Ramos (cell line): ENCODE measurements at regions not wholly inside any gene's neighbourhood (a gene's known extent, or its start where the extent isn't known, plus 50 kb on each side); places are given as distances from the start of the nearest gene placed in this dataset.

Experiments
- in situ Hi-C: fragments of 300-500 bp; cut with MboI; formaldehyde crosslinking; loops from one replicate; pipeline ENCODE4 v1.14.3; 2022; ENCODE audit warnings: low sequenced_read_pairs; ENCODE audit not compliant: unreplicated experiment

GRCh38 chr2:120910956-120911951 is 175.6 kb downstream of the GLI2 start:
- in situ Hi-C loops: no loop called here

GRCh38 chr2:120912101-120912985 is 176.7 kb downstream of the GLI2 start:
- in situ Hi-C loops: no loop called here

GRCh38 chr2:120913972-120914838 is 178.5 kb downstream of the GLI2 start:
- in situ Hi-C loops: no loop called here

DNA sequence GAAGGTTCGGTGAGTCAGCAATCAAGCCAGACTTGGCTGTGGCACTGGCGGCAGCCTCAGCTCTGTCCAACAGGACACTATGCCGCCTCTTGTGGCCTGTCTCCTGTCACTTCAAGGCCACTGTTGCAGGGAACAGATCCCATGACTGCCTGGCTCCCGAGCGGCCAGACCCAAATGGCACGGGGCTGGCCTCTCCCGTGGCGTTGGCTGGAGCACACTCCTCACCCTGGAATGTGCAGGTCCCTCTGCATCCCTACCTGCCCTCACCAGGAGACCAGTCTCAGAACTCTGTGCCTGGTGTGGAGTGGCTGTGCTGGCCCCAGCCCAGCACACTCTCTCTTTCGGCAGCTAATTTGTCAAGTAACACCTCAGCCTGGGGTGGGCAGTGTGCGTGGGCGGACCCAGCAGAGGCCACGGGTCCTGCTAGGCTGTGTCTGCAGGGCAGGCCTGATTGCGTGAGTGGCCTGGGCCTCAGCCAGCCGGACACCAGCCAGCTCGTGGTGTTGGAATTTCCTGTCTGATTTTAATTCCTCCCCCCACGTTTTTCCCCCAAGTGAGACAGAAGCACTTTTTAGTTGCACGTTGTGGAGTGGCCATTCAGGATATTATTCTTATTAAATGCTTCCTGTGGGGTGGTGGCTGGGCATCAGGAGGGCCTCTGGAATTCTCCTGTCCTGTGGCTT is 179.3 kb downstream of the GLI2 start:
- in situ Hi-C loops: no loop called here

- in situ Hi-C loops: no loop called here
Measured at GRCh38 chr2:120915670-120916069, 180.0 kb downstream of the GLI2 start.

DNA sequence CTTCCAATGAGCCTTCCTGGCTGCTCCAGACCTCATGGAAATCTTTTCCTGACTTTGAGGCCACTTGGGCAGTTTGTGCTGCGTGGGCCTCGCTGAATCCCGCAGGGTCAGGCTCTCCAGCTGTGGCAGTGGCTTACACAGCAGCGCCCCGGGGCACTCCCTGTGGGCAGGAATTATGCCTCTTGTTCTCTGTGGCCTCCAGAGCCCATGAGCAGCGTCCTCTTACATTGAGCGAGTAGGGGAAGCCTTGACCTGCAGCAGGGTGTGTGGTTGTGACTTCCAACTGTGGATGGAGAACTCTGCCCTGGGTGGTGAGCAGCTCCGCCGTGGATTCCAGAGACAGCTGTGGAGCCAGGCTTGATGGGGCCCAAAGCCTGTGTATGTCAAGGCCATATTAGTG is 180.8 kb downstream of the GLI2 start:
- in situ Hi-C loops: no loop called here

DNA sequence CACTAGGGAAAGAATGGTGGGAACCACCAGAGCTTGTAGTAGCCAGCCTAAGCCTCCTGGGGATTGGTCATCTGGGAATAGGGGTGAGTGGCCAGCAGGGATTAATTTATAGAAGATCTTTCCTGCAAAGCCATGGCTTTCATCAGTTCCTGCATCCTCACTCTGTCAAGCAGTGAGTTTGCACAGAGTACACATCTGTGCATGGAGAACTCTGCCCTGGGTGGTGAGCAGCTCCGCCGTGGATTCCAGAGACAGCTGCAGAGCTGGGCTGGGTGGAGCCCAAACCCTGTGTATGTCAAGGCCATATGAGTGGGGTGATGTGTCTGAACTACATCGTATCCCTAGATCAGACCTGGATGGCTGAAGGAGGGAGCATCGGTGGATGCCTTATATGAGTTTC is 182.2 kb downstream of the GLI2 start:
- in situ Hi-C loops: no loop called here

GRCh38 chr2:120919216-120919615 is 183.5 kb downstream of the GLI2 start:
- in situ Hi-C loops: no loop called here

- in situ Hi-C loops: no loop called here
Measured at GRCh38 chr2:120919771-120920453, 184.2 kb downstream of the GLI2 start.

DNA sequence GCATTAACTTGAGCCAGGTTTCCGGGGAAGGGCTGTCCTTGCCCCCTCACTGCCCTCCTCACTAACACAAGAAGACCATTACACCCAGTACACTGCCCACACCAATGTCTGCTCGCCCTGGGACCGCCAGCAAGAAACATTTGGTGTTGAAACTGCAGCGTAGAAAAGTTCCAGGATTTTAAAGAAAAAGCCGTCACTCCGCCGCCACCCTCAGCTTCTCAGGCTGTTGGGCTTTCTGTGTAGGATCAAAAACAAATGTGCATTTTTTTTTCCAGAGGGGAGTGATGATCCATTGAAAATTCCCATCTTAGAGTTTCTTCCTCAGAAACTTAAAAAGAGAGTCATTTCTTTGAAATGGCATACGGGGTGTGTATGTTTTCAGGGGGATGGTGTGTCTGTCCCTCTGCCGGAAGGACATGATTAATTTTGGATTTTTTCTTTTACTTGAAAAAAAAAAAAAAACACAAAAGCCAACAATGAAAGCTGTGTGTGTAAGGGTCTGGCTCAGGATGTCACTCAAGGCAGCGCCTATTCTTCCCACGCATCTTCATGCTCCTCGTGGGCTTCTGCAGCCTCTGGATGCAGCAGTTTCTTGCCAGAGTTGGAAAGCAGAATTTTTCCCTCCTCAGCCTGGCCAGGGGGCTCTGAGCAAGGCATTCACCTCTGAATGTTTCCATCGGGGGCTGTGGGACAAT is 184.9 kb downstream of the GLI2 start:
- in situ Hi-C loops: no loop called here

DNA sequence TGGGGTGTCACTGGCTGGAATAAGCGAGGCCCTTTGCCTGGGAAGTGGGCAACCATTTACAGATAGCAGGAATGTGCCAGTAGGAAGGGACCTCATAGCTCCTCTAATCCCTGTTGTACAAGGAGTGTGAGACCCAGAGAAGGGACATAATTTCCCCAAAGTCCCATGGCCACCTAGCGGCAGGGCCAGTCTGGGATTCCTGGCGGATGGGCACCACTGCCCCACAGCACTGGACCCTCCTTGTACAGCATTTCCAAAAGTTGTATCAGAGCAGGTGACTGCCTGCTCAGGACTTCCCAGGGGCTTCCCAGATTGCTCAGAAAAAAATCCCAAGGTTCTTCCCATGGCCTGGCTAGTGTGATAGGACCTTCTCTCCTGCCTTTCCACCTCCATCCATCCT is 185.8 kb downstream of the GLI2 start:
- in situ Hi-C loops: no loop called here

GRCh38 chr2:120922571-120923332 is 187.1 kb downstream of the GLI2 start:
- in situ Hi-C loops: no loop called here

DNA sequence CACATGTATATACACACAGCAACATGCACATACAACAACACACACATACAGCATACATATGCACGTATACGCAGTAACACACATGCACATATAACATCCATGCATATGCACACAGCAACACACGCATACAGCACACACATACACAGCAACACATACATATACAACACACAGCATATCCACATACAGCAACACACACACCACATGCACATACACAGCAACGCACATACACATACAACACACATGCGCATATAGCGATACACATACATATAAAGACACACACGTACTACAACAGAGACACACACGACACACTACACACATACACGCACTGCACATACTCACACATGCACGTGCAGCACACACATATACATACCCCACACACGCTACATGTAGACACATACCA is 187.8 kb downstream of the GLI2 start:
- in situ Hi-C loops: no loop called here

GRCh38 chr2:120924924-120925323 is 189.3 kb downstream of the GLI2 start:
- in situ Hi-C loops: no loop called here

DNA sequence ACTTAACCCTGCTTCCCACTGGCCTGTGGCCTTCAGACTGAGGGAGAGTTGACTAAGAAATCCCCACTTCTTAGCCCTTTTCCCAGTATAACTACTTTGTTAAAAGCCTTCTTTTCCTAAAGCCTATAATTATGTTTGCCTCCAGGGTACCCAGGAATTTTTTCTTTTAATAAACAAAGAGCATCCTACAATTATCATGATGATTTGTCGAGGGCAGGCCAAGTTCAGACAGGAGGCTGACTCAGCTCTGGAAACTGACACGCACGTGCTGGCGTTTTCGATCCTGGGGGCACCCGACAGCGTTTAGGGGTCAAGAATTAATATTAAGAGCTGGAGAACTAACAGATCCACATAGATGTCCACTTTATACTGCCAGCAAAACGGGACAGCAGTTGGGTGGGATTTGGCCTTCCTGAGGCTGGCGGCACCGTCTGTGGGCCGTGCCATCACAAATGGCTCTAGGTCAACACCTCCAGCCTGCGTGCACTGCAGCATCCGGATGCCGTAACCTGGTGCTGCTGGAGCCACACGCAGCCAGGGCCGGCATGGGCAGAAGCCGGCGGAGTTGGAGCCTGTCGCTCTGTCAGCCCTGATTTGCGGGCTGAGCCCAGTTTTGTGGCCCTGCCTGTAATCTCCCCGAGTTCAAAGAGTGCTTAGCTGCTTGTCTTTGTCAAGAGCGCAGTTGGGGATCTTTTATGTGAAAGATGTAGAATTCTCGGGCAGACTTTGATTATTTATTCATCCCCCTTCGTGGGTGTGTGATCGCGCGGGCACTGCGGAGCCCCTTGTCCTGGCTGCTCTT is 191.0 kb downstream of the GLI2 start:
- in situ Hi-C loops: no loop called here

DNA sequence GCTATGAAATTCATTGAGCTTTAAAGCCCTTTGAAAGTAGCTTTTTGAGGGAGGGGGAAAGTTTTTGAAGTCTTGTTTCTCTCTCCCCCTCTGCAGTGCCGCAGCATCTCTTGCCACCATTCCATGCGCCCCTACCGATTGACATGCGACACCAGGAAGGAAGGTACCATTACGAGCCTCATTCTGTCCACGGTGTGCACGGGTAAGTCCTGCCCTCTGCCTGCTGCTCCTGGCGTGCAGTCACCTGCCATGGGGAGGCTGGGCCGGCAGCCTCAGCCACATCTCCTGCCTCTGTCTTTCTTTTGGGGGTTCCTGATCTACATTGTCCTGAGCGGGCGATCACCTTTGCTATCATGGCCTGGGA is 191.6 kb downstream of the GLI2 start:
- in situ Hi-C loops: no loop called here

GRCh38 chr2:120929829-120930228 is 194.2 kb downstream of the GLI2 start:
- in situ Hi-C loops: no loop called here
